Pancreas (tissue), 10 donors: ENCODE measurements at regions not wholly inside any gene's neighbourhood (a gene's known extent, or its start where the extent isn't known, plus 50 kb on each side); places are given as distances from the start of the nearest gene placed in this dataset.

ENCODE experiments used
- ATAC-seq, 4 donors: fragments of 200-7000 bp; cut with Tn5 transposase; one replicate each; pipeline versions ENCODE4 v1.8.0 to v1.9.1; 2020; ENCODE audit warnings: mild to moderate bottlenecking in 4 of 4, moderate library complexity in 4 of 4
- DNase-seq, 6 donors: peaks; one replicate each; pipeline ENCODE4 v3.0.0-alpha.2; 2020
- FAIRE-seq: peaks from 2 replicates; lab custom pipeline; 2012; peaks lifted over from hg19 to GRCh38; lab: Jason Lieb, UNC
- H3K27ac ChIP-seq, 4 donors: fragments of 200-600 bp; sonication (generic); 1 replicate in 3 of 4; 2 replicates in 1 of 4; pipeline versions ENCODE4 v1.5.0 to v1.8.0; 2020
- H3K27me3 ChIP-seq, 4 donors: fragments of 200-600 bp; one replicate each; pipeline ENCODE4 v1.8.0; 2021
- H3K36me3 ChIP-seq, 3 donors: fragments of 200-600 bp; sonication (generic) in 1 of 3; one replicate each; pipeline versions ENCODE4 v1.5.0 to v1.8.0; 2020 to 2021
- H3K4me1 ChIP-seq, 3 donors: fragments of 200-600 bp; one replicate each; pipeline ENCODE4 v1.8.0; 2021
- H3K4me3 ChIP-seq, 4 donors: fragments of 200-600 bp; sonication (generic) in 2 of 4; one replicate each; pipeline versions ENCODE4 v1.5.0 to v1.8.0; 2020 to 2021
- H3K9me3 ChIP-seq, 4 donors: fragments of 200-600 bp; one replicate each; pipeline ENCODE4 v1.8.0; 2021
- CTCF ChIP-seq, 4 donors: fragments of 200-600 bp; sonication (generic) in 3 of 4; IDR thresholded peaks; one replicate each; pipeline versions ENCODE4 v1.5.0 to v1.8.0; 2021; ENCODE audit warnings: antibody characterized with exemption in 4 of 4
- WGBS, 2 donors: extraction: QIAGEN DNeasy Blood & Tissue Kit; methylation state at CpG; one replicate each; pipeline ENCODE4 v1.1.7; 2013; 5-methylcytosine and 5-hydroxymethylcytosine counted together
- intact Hi-C, 3 donors: fragments of 100-400 bp; cut with DNase I; formaldehyde crosslinking; loops; one replicate each; pipeline versions ENCODE4 v1.11.1 to v1.14.2; 2022
- donor health status: healthy with polysubstance abuse.
- donor health status: DM: no; HTN: no; CAD: no; lungs with moderate emphysema.
- donor health status: DM: no; HTN: no; CAD: no.
- donor health status: control.
- donor health status: control.
- donor health status: Bipolar disorder and iron deficiency.
- donor health status: DM: yes; HTN: yes; CAD: no.
- donor health status: DM: no; HTN: no; CAD: no.
- donor health status: DM: no; HTN: no; CAD: no.
- donor health status: DM: yes; HTN: yes; CAD: no.

GRCh38 chr1:58430421-58431275, 115.9 kb downstream of the OMA1 start:
- Histone ChIP-seq H3K4me1 (no peaks in the 10 kb centered on the region), H3K27me3 (no peaks in the 10 kb centered on the region), H3K9me3 (no peaks in the 10 kb centered on the region), H3K36me3 (no peaks in the 10 kb centered on the region), H3K4me3 (no peak overlapping the region), H3K27ac (no peak overlapping the region)
- FAIRE-seq (no peak), ATAC-seq (peak in 2 of 4 donors; percentile 26 to 37), DNase-seq (no peak)
- WGBS, 2 donors: 49 to 56% methylated on average over 7 of the region's 7 CpGs
- intact Hi-C loops: no loop called here
- TF ChIP-seq CTCF (IDR thresholded peaks at IDR 0.05): no peak

- Histone ChIP-seq H3K27ac (no peak overlapping the region), H3K9me3 (no peaks in the 10 kb centered on the region), H3K27me3 (no peaks in the 10 kb centered on the region), H3K36me3 (no peaks in the 10 kb centered on the region), H3K4me3 (no peak overlapping the region), H3K4me1 (no peaks in the 10 kb centered on the region)
- WGBS, 2 donors: 94 to 95% methylated on average over 2 of the region's 2 CpGs
- FAIRE-seq (no peak), ATAC-seq (no peak), DNase-seq (no peak)
- intact Hi-C loops: no loop called here
- no peak for TF ChIP-seq CTCF (IDR thresholded peaks at IDR 0.05)
These were observed 119.6 kb downstream of the OMA1 start for GRCh38 chr1:58426918-58427317.

- WGBS, 2 donors: 89 to 96% methylated on average over 4 of the region's 4 CpGs
- H3K4me1 ChIP-seq: no peaks in the 10 kb centered on the region
- H3K27ac ChIP-seq: no peak overlapping the region
- no peak overlapping the region for H3K4me3 ChIP-seq
- no peaks in the 10 kb centered on the region for H3K36me3 ChIP-seq
- FAIRE-seq: no peak
- intact Hi-C loops: no loop called here
- H3K27me3 ChIP-seq: no peaks in the 10 kb centered on the region
- no peak for TF ChIP-seq CTCF (IDR thresholded peaks at IDR 0.05)
- no peaks in the 10 kb centered on the region for H3K9me3 ChIP-seq
- ATAC-seq: no peak
- no peak for DNase-seq
These were observed 124.1 kb downstream of the OMA1 start for GRCh38 chr1:58422436-58422835.

- H3K4me1 ChIP-seq: no peaks in the 10 kb centered on the region
- ATAC-seq (no peak), DNase-seq (no peak), FAIRE-seq (no peak)
- H3K9me3 ChIP-seq: no peaks in the 10 kb centered on the region
- intact Hi-C loops: no loop called here
- WGBS, 2 donors: 48 to 87% methylated on average over 2 of the region's 2 CpGs
- H3K27ac ChIP-seq: no peak overlapping the region
- H3K27me3 ChIP-seq: no peaks in the 10 kb centered on the region
- no peak for TF ChIP-seq CTCF (IDR thresholded peaks at IDR 0.05)
- H3K4me3 ChIP-seq: no peak overlapping the region
- no peaks in the 10 kb centered on the region for H3K36me3 ChIP-seq
These were observed 128.0 kb downstream of the OMA1 start for GRCh38 chr1:58418283-58419228.
